ENCODE measurements at regions not wholly inside any gene's neighbourhood (a gene's known extent, or its start where the extent isn't known, plus 50 kb on each side); places are given as distances from the start of the nearest gene placed in this dataset.
A peak's percentile ranks its signal among the peaks of the same experiment; 100 is the strongest.

- CTCF ChIA-PET = interaction anchor here (1.0 to 2.4 kb wide), 7 partner anchors 12 to 510 kb away, joined by 3 to 12 read pairs (median 4); no protein-coding TSS in a partner anchor
- peak overlapping the region; percentile 83 for H3K4me3 Mint-ChIP-seq
- H3K4me1 Mint-ChIP-seq = peaks cover 94% of the 10 kb centered on the region
- no peak for DNase-seq
- H3K27me3 Mint-ChIP-seq = no peaks in the 10 kb centered on the region
- peaks cover 95% of the 10 kb centered on the region for H3K36me3 Mint-ChIP-seq (ENCODE audit: low read depth)
- H3K27ac Mint-ChIP-seq = peak overlapping the region; percentile 91
- POLR2A ChIA-PET = interaction anchor here (1.1 to 41.9 kb wide), 7 partner anchors 2 to 44 kb away, joined by 6 to 1110 read pairs (median 559); no protein-coding TSS in a partner anchor
- H3K9me3 Mint-ChIP-seq = no peaks in the 10 kb centered on the region
Measured at GRCh38 chr14:22513066-22513812, 75.8 kb downstream of the DAD1 start.

DNA sequence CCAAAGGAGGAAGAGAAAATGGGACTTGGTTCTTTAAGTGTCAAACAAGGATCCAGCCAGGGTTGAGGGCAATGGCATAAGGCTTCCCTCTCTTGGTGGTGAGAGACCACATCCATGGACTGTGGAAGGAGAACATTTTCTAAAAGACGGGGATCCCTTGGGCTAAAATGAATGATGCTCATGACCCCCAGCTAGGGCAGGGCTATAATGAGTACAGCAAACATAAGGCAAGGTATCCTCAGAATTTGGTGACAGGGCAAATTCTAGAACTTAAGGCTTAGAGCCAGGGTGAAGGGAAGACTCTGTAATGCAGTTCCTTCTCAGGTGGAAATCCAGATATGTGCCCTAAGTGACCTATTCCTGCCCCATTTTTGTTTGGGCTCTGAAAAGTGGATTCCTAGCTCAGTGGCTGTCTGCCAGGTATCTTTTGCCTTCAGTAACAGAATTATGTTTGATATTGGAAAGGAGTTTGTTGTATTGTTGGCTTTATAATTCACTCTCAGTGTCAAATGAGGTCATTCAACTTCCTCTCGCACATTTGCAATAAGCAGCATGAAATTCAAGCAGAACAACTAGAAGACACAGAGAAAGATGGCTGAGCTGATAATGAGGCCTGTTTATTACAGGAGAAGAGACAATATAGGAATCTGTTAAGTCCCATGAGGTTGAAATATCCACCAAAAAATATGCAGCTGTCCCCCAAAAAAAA, 76.8 kb downstream of the DAD1 start:
- H3K36me3 Mint-ChIP-seq (ENCODE audit: low read depth) = peaks cover 95% of the 10 kb centered on the region
- no peak for DNase-seq
- H3K9me3 Mint-ChIP-seq = no peaks in the 10 kb centered on the region
- peak overlapping the region; percentile 90 for H3K27ac Mint-ChIP-seq
- peaks cover 92% of the 10 kb centered on the region for H3K4me1 Mint-ChIP-seq
- ChIA-PET CTCF (interaction anchor here (1.0 to 2.4 kb wide), 6 partner anchors 17 to 509 kb away, joined by 3 to 12 read pairs (median 4); no protein-coding TSS in a partner anchor), POLR2A (interaction anchor here (1.1 to 41.9 kb wide), 9 partner anchors 1 to 534 kb away, joined by 3 to 1110 read pairs (median 7); no protein-coding TSS in a partner anchor)
- H3K4me3 Mint-ChIP-seq = peak overlapping the region; percentile 83
- no peaks in the 10 kb centered on the region for H3K27me3 Mint-ChIP-seq

- DNase-seq = no peak
- peak overlapping the region; percentile 90 for H3K27ac Mint-ChIP-seq
- ChIA-PET CTCF (interaction anchor here (0.7 to 1.4 kb wide), 3 partner anchors 46 to 587 kb away, joined by 4 to 7 read pairs (median 4); no protein-coding TSS in a partner anchor), POLR2A (interaction anchor here (0.7 to 41.9 kb wide), 15 partner anchors 1 to 661 kb away, joined by 3 to 1110 read pairs (median 6); partner anchors contain the start of gene DAD1)
- peaks cover 95% of the 10 kb centered on the region for H3K36me3 Mint-ChIP-seq (ENCODE audit: low read depth)
- H3K27me3 Mint-ChIP-seq = no peaks in the 10 kb centered on the region
- peak overlapping the region; percentile 83 for H3K4me3 Mint-ChIP-seq
- H3K9me3 Mint-ChIP-seq = no peaks in the 10 kb centered on the region
- peaks cover 93% of the 10 kb centered on the region for H3K4me1 Mint-ChIP-seq
Measured at GRCh38 chr14:22510527-22511110, 78.4 kb downstream of the DAD1 start.

GRCh38 chr14:22509751-22510300, 79.2 kb downstream of the DAD1 start:
- Mint-ChIP-seq H3K27me3 (no peaks in the 10 kb centered on the region), H3K36me3 (ENCODE audit: low read depth) (peaks cover 95% of the 10 kb centered on the region), H3K4me1 (peaks cover 89% of the 10 kb centered on the region), H3K4me3 (peak overlapping the region; percentile 83), H3K27ac (peak overlapping the region; percentile 90), H3K9me3 (no peaks in the 10 kb centered on the region)
- ChIA-PET POLR2A (interaction anchor here (0.8 to 41.9 kb wide), 15 partner anchors 2 to 660 kb away, joined by 3 to 1110 read pairs (median 4); partner anchors contain the start of gene DAD1), CTCF (interaction anchor here (0.7 to 1.4 kb wide), 5 partner anchors 14 to 586 kb away, joined by 3 to 7 read pairs (median 4); no protein-coding TSS in a partner anchor)
- no peak for DNase-seq

- Mint-ChIP-seq H3K36me3 (ENCODE audit: low read depth) (peaks cover 95% of the 10 kb centered on the region), H3K4me3 (peak overlapping the region; percentile 83), H3K27ac (peak overlapping the region; percentile 90), H3K9me3 (no peaks in the 10 kb centered on the region), H3K4me1 (peaks cover 88% of the 10 kb centered on the region), H3K27me3 (no peaks in the 10 kb centered on the region)
- no peak for DNase-seq
- ChIA-PET CTCF (interaction anchor here (0.9 to 2.6 kb wide), 7 partner anchors 9 to 61 kb away, joined by 3 to 13 read pairs (median 5); no protein-coding TSS in a partner anchor), POLR2A (interaction anchor here (0.5 to 41.9 kb wide), 15 partner anchors 3 to 657 kb away, joined by 3 to 1110 read pairs (median 4); partner anchors contain the start of gene DAD1)
Measured at GRCh38 chr14:22509036-22509709, 79.9 kb downstream of the DAD1 start.

DNA sequence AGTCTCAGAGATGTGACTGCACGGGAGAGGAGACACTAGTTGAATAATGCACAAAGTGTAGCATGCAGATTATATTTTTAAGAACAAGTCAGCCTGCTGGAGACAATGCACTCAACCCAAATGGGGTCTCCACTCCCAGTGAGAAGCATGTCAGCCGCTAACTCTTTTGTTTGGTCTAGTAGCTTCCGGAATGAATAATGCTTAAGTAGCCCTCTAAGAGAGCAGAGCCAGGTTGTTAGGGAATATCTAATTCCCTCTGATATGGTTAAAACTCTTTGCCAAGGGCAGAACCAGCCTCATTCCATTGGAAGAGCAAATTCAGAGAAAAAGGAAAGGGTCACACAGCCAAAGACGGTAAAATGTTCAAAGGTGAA, 80.4 kb downstream of the DAD1 start:
- peaks cover 96% of the 10 kb centered on the region for H3K36me3 Mint-ChIP-seq (ENCODE audit: low read depth)
- peak overlapping the region; percentile 83 for H3K4me3 Mint-ChIP-seq
- H3K27me3 Mint-ChIP-seq = no peaks in the 10 kb centered on the region
- DNase-seq = no peak
- CTCF ChIA-PET = interaction anchor here (1.0 to 2.6 kb wide), 6 partner anchors 9 to 62 kb away, joined by 3 to 13 read pairs (median 6); no protein-coding TSS in a partner anchor
- H3K4me1 Mint-ChIP-seq = peaks cover 88% of the 10 kb centered on the region
- POLR2A ChIA-PET = interaction anchor here (0.5 to 41.9 kb wide), 13 partner anchors 3 to 650 kb away, joined by 3 to 1110 read pairs (median 4); partner anchors contain the start of gene DAD1
- H3K27ac Mint-ChIP-seq = peak overlapping the region; percentile 90
- H3K9me3 Mint-ChIP-seq = no peaks in the 10 kb centered on the region

DNA sequence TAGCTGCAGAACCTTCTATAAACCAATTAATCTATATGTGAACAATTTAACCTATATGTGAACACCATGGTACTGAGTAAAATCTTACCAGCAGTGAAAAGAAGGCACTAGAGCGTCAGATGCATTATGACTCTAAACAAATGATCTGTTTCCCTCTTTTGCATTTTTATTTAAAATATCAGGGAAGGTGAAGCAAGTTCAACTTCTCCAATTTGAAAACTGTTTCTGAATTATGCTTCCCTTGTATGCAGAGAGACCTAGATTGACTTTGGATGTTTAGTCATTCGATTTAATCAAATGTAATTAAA, 80.9 kb downstream of the DAD1 start:
- H3K27me3 Mint-ChIP-seq = no peaks in the 10 kb centered on the region
- POLR2A ChIA-PET = interaction anchor here (0.8 to 41.9 kb wide), 7 partner anchors 4 to 511 kb away, joined by 3 to 1110 read pairs (median 559); no protein-coding TSS in a partner anchor
- peaks cover 87% of the 10 kb centered on the region for H3K4me1 Mint-ChIP-seq
- no peak for DNase-seq
- H3K4me3 Mint-ChIP-seq = peak overlapping the region; percentile 83
- peak overlapping the region; percentile 90 for H3K27ac Mint-ChIP-seq
- peaks cover 96% of the 10 kb centered on the region for H3K36me3 Mint-ChIP-seq (ENCODE audit: low read depth)
- CTCF ChIA-PET = interaction anchor here (1.0 to 2.6 kb wide), 5 partner anchors 10 to 62 kb away, joined by 3 to 13 read pairs (median 6); no protein-coding TSS in a partner anchor
- H3K9me3 Mint-ChIP-seq = no peaks in the 10 kb centered on the region

- no peak for DNase-seq
- Mint-ChIP-seq H3K36me3 (ENCODE audit: low read depth) (peaks cover 97% of the 10 kb centered on the region), H3K27me3 (no peaks in the 10 kb centered on the region), H3K4me1 (peaks cover 87% of the 10 kb centered on the region), H3K9me3 (no peaks in the 10 kb centered on the region), H3K27ac (peak overlapping the region; percentile 90), H3K4me3 (peak overlapping the region; percentile 83)
- POLR2A ChIA-PET = interaction anchor here (0.7 to 41.9 kb wide), 11 partner anchors 5 to 658 kb away, joined by 3 to 1110 read pairs (median 5); no protein-coding TSS in a partner anchor
- CTCF ChIA-PET = interaction anchor here (0.7 to 2.6 kb wide), 7 partner anchors 9 to 784 kb away, joined by 3 to 13 read pairs (median 3); no protein-coding TSS in a partner anchor
Measured at GRCh38 chr14:22506778-22507351, 82.2 kb downstream of the DAD1 start.

DNA sequence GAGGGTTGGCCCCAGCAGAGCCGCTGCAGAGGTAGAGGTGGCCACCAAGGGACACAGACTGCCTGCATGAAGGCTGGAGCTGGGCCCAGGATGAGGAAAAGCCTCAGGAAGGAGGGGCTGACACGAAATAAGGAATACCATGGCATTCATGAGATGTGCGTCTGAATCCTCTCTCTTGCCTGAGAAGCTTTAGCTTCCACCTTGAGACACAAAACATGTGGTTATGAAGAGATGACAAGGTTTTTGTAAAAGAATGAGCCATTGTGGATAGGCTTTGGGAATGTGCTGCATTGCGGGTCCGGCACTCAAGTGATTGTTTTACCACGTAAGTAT, 82.7 kb downstream of the DAD1 start:
- ChIA-PET POLR2A (interaction anchor here (1.4 to 41.9 kb wide), 7 partner anchors 5 to 657 kb away, joined by 4 to 1110 read pairs (median 559); no protein-coding TSS in a partner anchor), CTCF (interaction anchor here (1.0 to 2.6 kb wide), 2 partner anchors 64 to 657 kb away, joined by 3 to 13 read pairs; no protein-coding TSS in a partner anchor)
- H3K27me3 Mint-ChIP-seq = no peaks in the 10 kb centered on the region
- no peaks in the 10 kb centered on the region for H3K9me3 Mint-ChIP-seq
- H3K27ac Mint-ChIP-seq = peak overlapping the region; percentile 90
- H3K36me3 Mint-ChIP-seq (ENCODE audit: low read depth) = peaks cover 97% of the 10 kb centered on the region
- peaks cover 83% of the 10 kb centered on the region for H3K4me1 Mint-ChIP-seq
- H3K4me3 Mint-ChIP-seq = peak overlapping the region; percentile 83
- DNase-seq = no peak

DNA sequence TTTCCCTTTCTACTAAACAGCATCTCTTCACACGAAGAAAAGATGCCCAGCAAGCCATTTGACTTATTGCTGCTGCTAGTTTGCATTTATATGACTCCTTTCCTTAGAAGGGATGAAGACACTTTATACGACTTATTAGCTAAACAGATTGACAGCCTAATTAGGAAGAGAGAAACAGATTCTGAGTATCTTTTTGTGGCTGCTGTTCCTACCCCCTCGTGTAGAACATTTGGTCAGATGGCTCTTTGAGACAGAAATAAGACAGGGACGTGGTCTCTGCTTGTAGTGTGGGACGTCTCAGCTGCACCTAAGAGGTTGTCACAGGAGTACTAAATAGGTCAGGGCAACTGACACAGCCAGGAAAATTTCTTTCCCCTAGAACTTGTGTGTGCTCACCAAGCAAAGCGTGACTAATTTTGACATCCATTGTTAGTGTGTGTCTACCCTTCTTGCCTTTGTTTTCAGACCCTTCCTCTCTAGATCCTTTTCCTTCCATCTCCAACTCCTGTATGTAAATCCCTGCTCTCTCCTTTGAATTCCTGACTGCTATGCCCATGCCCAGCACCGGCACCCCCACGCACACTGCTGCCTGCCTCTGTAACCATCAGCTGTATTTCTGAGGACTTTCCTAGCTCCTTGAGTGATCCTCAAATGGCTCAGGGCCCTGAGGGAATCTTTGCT, 83.2 kb downstream of the DAD1 start:
- Mint-ChIP-seq H3K27ac (peak overlapping the region; percentile 90), H3K4me3 (peak overlapping the region; percentile 83), H3K9me3 (no peaks in the 10 kb centered on the region), H3K4me1 (peaks cover 79% of the 10 kb centered on the region), H3K27me3 (no peaks in the 10 kb centered on the region), H3K36me3 (ENCODE audit: low read depth) (peaks cover 97% of the 10 kb centered on the region)
- no peak for DNase-seq
- ChIA-PET CTCF (interaction anchor here (1.0 to 1.6 kb wide), 3 partner anchors 9 to 656 kb away, joined by 3 to 10 read pairs (median 4); no protein-coding TSS in a partner anchor), POLR2A (interaction anchor here (1.2 to 41.9 kb wide), 9 partner anchors 4 to 657 kb away, joined by 3 to 1110 read pairs (median 7); no protein-coding TSS in a partner anchor)

DNA sequence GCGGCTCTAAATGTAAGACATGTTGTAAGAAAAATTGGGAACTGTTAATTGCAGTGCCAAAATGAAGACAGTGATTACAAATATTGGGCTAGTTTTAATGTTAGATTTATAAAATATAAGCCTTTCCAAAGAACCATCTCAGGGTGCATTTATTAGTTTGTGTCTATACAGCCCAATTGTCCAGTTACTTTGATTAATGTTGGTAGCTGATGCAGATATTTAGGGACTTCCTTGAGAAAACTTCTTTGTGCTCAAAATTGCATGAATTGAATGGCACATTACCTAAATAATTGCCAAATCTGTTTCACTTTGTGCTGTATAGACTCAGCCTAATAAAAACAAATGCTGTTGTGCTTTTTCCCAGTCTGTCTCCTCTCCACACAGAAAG, 83.7 kb downstream of the DAD1 start:
- Mint-ChIP-seq H3K4me3 (peak overlapping the region; percentile 83), H3K4me1 (peaks cover 78% of the 10 kb centered on the region), H3K9me3 (no peaks in the 10 kb centered on the region), H3K36me3 (ENCODE audit: low read depth) (peaks cover 97% of the 10 kb centered on the region), H3K27ac (peak overlapping the region; percentile 90), H3K27me3 (no peaks in the 10 kb centered on the region)
- CTCF ChIA-PET = interaction anchor here (1.0 to 1.6 kb wide), 4 partner anchors 10 to 656 kb away, joined by 3 to 10 read pairs (median 4); no protein-coding TSS in a partner anchor
- POLR2A ChIA-PET = interaction anchor here (1.0 to 41.9 kb wide), 11 partner anchors 4 to 656 kb away, joined by 3 to 1110 read pairs (median 5); no protein-coding TSS in a partner anchor
- DNase-seq = no peak
